Posterior cingulate gyrus (tissue), 11 donors: ENCODE measurements at regions not wholly inside any gene's neighbourhood (a gene's known extent, or its start where the extent isn't known, plus 50 kb on each side); places are given as distances from the start of the nearest gene placed in this dataset.
"Not testable (repeated sequence)": the region's sequence is repeated elsewhere in the genome, so short reads cannot be mapped to it uniquely, and the experiment has no call there.

Experiments used
- DNase-seq, 10 donors: peaks; one replicate each; pipeline versions ENCODE4 v3.0.0 to v3.0.0-alpha.2; 2020 to 2021; ENCODE audit warnings: mixed read lengths in 3 of 10
- intact Hi-C: fragments of 100-400 bp; cut with DNase I; formaldehyde crosslinking; loops from one replicate; pipeline ENCODE4 v1.15.1; 2023

GRCh38 chr7:91559947-91560346 is 295.7 kb downstream of the FZD1 start:
- intact Hi-C loops, result no loop called here
- DNase-seq, result no peak

DNA sequence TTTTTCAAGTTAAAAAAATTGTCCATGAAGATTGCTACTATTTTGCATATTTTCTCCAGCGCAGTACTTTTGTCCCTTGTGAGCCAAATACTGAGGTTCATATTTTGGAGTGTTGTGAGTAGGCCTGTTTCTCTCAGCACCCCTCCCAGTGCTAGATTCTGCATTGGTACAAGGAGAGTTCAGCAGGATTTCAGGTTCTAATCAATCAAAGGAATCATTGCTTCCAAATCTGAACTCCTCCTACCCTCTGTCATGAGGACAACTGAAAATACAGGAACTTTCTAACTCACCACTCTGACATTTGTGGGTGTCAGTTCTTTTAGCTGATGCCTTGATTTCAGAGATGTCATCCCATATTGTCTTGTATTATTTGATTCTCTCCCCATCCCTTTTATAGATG is 299.9 kb downstream of the FZD1 start:
- no peak for DNase-seq
- intact Hi-C loops, result no loop called here

DNA sequence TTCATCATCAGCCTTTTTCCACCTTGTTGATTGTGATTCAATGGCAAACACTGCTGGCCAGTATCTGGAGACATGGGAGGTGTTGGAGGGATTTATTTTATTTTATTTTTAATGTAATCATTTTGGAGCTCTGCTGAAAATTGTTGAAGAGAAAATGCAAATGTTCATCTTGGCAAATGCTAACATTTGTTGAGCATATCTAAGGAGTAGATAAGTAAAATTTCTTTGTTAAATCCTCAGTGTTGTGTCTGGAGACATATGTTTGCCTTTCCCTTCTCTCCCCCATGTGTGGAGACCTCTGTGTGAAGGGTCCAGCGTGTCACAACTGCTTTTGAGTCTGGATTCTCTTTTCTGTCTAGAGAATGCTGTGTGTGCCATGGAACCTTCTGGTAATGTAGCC is 300.3 kb downstream of the FZD1 start:
- no peak for DNase-seq
- intact Hi-C loops, result no loop called here

DNA sequence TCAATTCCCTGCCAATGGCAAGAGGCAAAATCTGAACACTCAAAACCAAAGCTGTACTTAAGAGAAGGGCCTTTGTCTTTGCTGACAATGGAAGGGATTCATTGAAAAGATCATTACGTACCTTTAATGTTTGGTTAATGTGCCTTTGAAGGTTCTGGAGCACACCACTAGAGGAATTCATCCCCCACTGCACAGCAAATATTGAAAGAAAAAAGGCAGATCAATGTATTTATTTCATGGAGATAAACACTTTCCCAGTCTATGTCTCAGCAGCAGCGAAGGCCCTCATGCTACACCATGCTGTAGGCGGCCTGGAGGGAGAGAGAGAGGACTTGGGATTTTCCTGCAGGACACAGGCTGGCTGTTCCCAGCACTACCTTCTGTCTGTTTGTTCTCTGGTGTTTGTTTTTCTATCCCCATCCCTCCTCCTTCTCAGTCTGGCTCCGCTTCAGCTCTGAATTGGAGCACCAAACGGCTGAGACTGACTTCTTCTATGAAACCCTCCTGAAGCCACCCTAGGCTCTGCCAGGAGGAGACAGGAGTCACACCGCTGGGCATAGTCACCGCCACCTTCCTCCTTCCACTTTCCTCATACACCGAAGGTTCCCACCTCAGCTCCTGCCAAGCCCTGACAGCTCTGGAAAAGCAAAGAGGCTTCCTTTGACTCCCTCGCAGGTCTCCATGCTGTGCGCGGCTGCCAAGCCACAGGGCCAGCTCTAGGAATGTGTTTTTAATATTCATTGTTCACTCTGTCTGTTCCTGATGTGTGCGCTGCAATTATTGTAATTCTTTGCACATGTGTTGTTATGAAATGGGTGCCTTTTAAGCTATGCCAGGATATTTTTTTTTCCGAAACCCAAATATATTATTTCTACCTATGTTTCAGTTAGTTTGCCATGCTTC is 301.5 kb downstream of the FZD1 start:
- peak in 8 of 10 donors; percentile 10 to 83 (median 40) for DNase-seq
- intact Hi-C loops, result no loop called here

DNA sequence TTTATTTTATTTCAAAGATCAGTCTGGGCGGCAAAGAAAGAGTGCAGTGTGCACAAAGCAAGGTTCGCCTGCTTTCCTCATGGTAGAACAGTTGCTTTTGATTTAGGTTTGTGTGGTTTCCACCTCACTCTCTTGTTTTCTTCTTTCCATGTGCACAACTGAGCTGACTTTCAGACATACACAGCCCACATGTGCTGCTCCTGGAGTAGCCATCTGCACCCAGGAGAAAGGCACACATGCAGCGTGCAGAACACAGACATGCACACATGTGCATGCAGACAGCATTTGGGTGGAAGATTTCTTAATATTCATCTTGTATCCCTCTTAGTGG is 302.1 kb downstream of the FZD1 start:
- intact Hi-C loops, result no loop called here

DNA sequence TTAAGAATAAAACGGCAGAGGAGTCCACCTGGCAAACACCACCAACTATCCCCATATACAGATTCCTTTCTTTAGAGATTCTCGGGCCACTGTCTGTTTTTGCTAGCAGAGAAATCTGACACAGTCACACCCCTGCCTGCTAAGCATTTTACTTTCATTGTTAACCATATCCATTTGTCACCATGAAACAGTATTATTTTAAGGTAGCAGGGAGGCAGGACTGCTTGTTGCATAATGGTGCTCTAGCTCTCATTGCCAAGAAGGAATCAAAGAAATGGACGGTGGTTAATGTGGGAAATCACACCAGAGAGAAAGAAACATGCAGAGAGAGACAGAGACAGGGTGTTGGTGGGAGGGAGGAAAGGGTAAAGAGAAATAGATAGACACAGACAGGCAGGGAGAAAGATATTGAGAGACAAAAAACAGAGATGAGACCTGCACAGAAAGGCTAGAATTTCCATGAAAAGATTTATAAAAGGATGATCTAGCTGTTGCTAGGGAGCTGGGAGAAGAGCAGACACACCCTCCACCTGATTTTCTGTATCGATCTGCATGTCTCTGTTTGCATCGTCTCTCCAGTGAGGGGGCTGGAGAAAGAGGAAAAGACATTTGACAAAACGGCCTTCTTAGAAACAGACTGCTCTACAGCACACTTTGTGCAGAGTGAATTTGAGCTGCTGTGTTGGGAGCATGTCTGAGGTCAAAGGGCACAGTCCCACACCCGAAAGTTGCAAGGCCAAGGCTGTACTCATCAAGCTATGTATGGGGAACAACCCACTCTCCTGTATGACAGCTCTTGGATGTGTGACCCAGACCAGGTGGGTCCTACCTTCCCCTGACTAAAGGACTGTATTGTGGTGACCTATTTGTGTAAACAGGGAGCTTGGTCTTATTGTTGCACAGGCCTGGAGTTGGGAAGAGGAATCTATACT is 303.1 kb downstream of the FZD1 start:
- DNase-seq, result no peak
- intact Hi-C loops, result no loop called here

More for the DNA sequence above, 302.1 kb downstream of the FZD1 start:
- no peak for DNase-seq

DNA sequence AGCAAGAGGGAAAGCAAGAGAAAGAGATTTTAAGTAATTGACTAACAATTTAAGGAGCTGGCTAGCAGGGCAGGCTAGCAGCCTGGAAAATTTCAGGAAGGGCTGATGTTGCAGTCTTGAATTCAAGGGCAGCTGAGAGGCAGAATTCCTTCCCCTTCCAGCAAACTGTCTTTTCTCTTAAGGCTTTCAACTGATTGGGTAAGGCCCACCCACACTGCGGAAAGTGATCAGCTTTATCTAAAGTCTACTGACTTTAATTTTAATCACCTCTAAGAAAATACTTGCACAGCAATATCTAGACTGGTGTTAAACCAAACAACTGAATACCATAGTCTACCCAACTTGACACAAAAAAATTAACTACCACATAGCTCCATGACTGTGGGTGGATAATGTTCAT is 303.9 kb downstream of the FZD1 start:
- DNase-seq, result no peak

GRCh38 chr7:91569728-91570457 is 305.7 kb downstream of the FZD1 start:
- intact Hi-C loops, result no loop called here
- DNase-seq, result no peak

More for the DNA sequence above, 303.9 kb downstream of the FZD1 start:
- intact Hi-C loops, result no loop called here

GRCh38 chr7:91570560-91570959 is 306.3 kb downstream of the FZD1 start:
- intact Hi-C loops, result no loop called here
- DNase-seq, result no peak

DNA sequence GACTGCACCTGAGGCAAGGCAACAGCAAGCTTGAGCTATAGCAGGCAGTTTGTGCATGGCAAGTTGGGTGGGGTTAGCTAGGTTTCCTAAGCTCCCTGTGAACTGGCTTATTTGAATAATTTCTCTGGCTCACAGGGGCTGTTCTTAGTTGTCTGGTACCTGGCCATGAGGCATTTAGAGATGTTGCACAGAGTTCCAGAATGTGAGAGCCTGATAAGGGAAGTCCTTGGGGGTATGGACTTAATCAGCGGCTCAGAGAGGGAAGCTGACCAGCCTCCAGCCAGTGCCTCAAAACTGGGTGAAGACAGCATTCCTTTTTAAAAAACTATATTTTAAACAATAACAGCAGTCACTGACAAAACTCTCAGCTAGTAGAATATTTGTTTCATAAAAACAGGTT is 307.4 kb downstream of the FZD1 start:
- no peak for DNase-seq
- intact Hi-C loops, result no loop called here

GRCh38 chr7:91573405-91573804 is 307.1 kb downstream of the MTERF1 start:
- intact Hi-C loops, result no loop called here
- no peak for DNase-seq

DNA sequence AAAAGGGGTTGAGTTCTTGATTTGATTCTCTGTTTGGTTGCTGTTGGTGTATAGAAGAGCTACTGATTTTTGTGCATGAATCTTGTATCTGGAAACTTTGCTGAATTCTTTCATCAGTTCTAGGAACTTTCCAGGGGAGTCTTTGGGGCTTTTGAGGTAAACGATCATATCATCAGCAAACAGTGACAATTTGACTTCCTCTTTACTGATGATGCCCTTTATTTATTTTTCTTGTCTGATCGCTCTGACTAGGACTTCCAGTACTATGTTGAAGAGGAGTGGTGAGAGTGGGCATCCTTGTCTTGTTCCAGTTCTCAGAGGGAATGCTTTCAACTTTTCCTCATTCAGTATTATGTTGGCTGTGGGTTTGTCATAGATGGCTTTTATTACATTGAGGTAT is 304.0 kb downstream of the MTERF1 start:
- DNase-seq, intact Hi-C loops: not testable (repeated sequence)

DNA sequence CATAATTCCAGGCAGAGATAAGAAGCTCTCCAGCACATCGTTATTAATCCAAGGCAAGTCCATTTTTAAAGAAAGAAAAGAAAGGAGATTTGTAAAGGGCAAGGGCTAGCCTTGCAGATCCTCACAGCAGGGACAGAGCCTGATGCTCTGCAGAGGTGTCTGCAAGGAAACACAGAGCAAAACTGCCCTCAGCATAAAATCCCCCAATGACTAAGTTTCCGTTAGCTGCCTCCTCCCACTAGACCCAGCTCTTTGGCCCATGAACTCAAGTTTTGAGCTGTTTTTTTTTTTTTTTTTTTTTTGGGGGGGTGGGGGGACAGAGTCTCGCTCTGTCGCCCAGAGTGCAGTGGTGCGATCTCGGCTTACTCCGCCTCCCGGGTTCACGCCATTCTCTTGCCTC is 300.7 kb downstream of the MTERF1 start:
- no peak for DNase-seq
- intact Hi-C loops, result no loop called here

DNA sequence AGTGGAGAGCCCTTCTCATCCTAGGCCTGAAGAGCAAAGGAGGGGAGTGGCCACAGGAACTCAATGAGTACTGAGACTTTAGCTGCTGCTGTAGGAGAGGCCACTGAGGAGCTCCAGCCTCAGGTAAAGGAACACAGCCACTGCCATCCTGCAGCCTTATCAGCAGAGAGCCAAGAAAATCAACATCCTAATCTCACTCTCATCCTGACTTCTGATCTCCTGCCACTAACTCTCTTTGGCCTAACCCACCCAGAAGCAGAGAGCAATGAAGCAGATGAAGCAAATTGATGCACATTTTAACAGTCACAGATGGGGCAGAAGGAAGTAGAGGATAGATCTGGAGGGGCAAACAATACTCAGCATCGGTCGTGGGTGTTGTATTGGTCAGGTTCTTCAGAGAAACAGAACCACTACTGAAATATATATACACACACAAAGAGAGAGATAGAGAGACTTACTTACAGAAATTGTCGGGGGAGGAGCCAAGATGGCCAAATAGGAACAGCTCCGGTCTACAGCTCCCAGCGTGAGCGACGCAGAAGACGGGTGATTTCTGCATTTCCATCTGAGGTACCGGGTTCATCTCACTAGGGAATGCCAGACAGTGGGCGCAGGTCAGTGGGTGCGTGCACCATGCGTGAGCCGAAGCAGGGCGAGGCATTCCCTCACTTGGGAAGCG is 297.6 kb downstream of the MTERF1 start:
- DNase-seq, result no peak
- intact Hi-C loops, result no loop called here

DNA sequence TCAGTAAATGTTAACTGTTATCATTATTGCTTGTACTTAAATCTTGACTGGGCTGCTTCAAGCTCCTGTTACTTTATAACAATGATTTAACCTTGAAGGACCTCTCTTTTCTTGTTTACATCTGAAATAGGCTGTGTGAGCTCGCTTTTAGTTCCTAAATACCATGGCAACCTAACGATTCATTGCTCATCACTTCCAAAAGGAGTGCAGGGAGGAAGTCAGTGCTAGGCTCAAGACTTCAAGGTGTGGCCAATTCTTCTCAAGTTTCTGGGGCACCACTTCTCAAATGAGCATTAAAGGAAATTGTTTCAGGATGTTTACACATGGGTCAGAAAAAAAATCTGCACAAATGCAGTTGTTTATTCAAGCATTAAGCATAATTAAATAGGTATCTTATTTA is 284.2 kb downstream of the MTERF1 start:
- intact Hi-C loops, result no loop called here
- DNase-seq, result no peak

- intact Hi-C loops, result no loop called here
- peak in 3 of 10 donors; percentile 7 to 59 (median 16) for DNase-seq
These were observed 281.7 kb downstream of the MTERF1 start for GRCh38 chr7:91598791-91599190.

- DNase-seq, result no peak
- intact Hi-C loops, result no loop called here
These were observed 280.4 kb downstream of the MTERF1 start for GRCh38 chr7:91600112-91600511.

DNA sequence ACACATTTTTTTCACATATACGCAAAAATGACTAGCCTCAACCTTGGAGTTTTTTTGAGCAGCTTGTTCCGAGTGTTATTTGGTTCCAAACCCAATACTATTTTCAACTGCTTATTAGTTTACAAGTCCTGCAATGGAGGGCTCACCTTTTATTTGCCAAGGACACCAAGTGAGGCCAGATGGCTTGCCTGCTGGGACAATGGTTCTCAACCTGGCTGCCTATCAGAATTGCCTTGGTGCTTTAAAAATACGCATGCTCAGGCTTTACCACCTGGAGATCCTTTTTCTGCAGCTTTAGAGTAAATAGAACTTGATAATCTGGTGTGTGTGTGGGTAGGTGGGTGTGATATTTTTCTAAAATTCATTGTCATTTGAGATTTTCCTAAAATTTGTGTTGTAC is 276.8 kb downstream of the MTERF1 start:
- DNase-seq, result no peak
- intact Hi-C loops, result no loop called here

DNA sequence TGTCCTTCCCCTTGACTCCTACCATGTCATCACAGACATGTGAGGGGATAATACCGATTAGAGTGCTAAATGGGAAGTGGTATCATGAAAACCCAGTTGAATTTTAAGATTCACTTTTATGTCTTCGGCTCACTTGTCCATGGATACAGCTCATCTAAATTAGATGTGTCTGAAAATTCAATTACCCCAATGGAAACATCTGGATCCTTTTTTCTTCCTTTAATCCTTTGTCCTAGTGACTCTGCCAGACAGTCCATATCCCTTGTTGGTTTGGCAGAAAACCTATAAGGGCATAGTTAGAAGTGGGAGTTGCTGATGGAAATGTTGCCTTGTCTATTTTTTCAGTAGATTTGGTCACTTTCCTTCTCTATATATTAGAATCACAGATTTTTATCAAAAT is 271.9 kb downstream of the MTERF1 start:
- no peak for DNase-seq
- intact Hi-C loops, result no loop called here

- intact Hi-C loops, result no loop called here
These were observed 271.0 kb downstream of the MTERF1 start for GRCh38 chr7:91609525-91609924.

More at GRCh38 chr7:91609525-91609924, 271.0 kb downstream of the MTERF1 start:
- no peak for DNase-seq
